ENCODE measurements at regions not wholly inside any gene's neighbourhood (a gene's known extent, or its start where the extent isn't known, plus 50 kb on each side); places are given as distances from the start of the nearest gene placed in this dataset.
"Not testable (repeated sequence)": the region's sequence is repeated elsewhere in the genome, so short reads cannot be mapped to it uniquely, and the experiment has no call there.

GRCh38 chr17:31680126-31680525 lies 178.9 kb downstream of the COPRS start:
- no CpG with 5 or more reads among the region's 8 CpGs for WGBS (ENCODE audit: insufficient coverage, insufficient read length)
- H3K27ac ChIP-seq (ENCODE audit: low read length): no peak overlapping the region
- no peak for DNase-seq (ENCODE audit: low read depth, low spot score)
- no peaks in the 10 kb centered on the region for H3K27me3 ChIP-seq (ENCODE audit: control insufficient read depth, insufficient read depth, low read length)
- no peak overlapping the region for H3K4me3 ChIP-seq (ENCODE audit: low read length)
- H3K36me3 ChIP-seq (ENCODE audit: control insufficient read depth, insufficient read depth, low read length): no peaks in the 10 kb centered on the region
- H3K4me1 ChIP-seq (ENCODE audit: control insufficient read depth, insufficient read depth, low read length): no peaks in the 10 kb centered on the region
- H3K9me3 ChIP-seq (ENCODE audit: control insufficient read depth, insufficient read depth, low read length): no peaks in the 10 kb centered on the region

GRCh38 chr17:31679667-31680066 lies 179.4 kb downstream of the COPRS start:
- no peak for DNase-seq (ENCODE audit: low read depth, low spot score)
- H3K4me3 ChIP-seq (ENCODE audit: low read length): no peak overlapping the region
- H3K4me1 ChIP-seq (ENCODE audit: control insufficient read depth, insufficient read depth, low read length): no peaks in the 10 kb centered on the region
- H3K27ac ChIP-seq (ENCODE audit: low read length): no peak overlapping the region
- WGBS (ENCODE audit: insufficient coverage, insufficient read length): no CpG with 5 or more reads among the region's 5 CpGs
- H3K36me3 ChIP-seq (ENCODE audit: control insufficient read depth, insufficient read depth, low read length): no peaks in the 10 kb centered on the region
- H3K27me3 ChIP-seq (ENCODE audit: control insufficient read depth, insufficient read depth, low read length): no peaks in the 10 kb centered on the region
- no peaks in the 10 kb centered on the region for H3K9me3 ChIP-seq (ENCODE audit: control insufficient read depth, insufficient read depth, low read length)

GRCh38 chr17:31678431-31678830 lies 180.6 kb downstream of the COPRS start:
- WGBS (ENCODE audit: insufficient coverage, insufficient read length): no CpG with 5 or more reads among the region's 1 CpG
- no peaks in the 10 kb centered on the region for H3K9me3 ChIP-seq (ENCODE audit: control insufficient read depth, insufficient read depth, low read length)
- no peak overlapping the region for H3K4me3 ChIP-seq (ENCODE audit: low read length)
- H3K27ac ChIP-seq (ENCODE audit: low read length): no peak overlapping the region
- H3K4me1 ChIP-seq (ENCODE audit: control insufficient read depth, insufficient read depth, low read length): no peaks in the 10 kb centered on the region
- no peak for DNase-seq (ENCODE audit: low read depth, low spot score)
- no peaks in the 10 kb centered on the region for H3K27me3 ChIP-seq (ENCODE audit: control insufficient read depth, insufficient read depth, low read length)
- no peaks in the 10 kb centered on the region for H3K36me3 ChIP-seq (ENCODE audit: control insufficient read depth, insufficient read depth, low read length)

- no CpG with 5 or more reads among the region's 6 CpGs for WGBS (ENCODE audit: insufficient coverage, insufficient read length)
These were observed 181.4 kb downstream of the COPRS start for GRCh38 chr17:31677681-31678080.

GRCh38 chr17:31677036-31677435 lies 182.0 kb downstream of the COPRS start:
- H3K4me1 ChIP-seq (ENCODE audit: control insufficient read depth, insufficient read depth, low read length): no peaks in the 10 kb centered on the region
- no peaks in the 10 kb centered on the region for H3K9me3 ChIP-seq (ENCODE audit: control insufficient read depth, insufficient read depth, low read length)
- H3K27ac ChIP-seq (ENCODE audit: low read length): no peak overlapping the region
- DNase-seq (ENCODE audit: low read depth, low spot score): no peak
- no peak overlapping the region for H3K4me3 ChIP-seq (ENCODE audit: low read length)
- WGBS (ENCODE audit: insufficient coverage, insufficient read length): no CpG with 5 or more reads among the region's 4 CpGs
- no peaks in the 10 kb centered on the region for H3K27me3 ChIP-seq (ENCODE audit: control insufficient read depth, insufficient read depth, low read length)
- no peaks in the 10 kb centered on the region for H3K36me3 ChIP-seq (ENCODE audit: control insufficient read depth, insufficient read depth, low read length)

More at GRCh38 chr17:31677681-31678080, 181.4 kb downstream of the COPRS start:
- no peak overlapping the region for H3K27ac ChIP-seq (ENCODE audit: low read length)
- H3K4me1 ChIP-seq (ENCODE audit: control insufficient read depth, insufficient read depth, low read length): no peaks in the 10 kb centered on the region
- no peaks in the 10 kb centered on the region for H3K9me3 ChIP-seq (ENCODE audit: control insufficient read depth, insufficient read depth, low read length)
- no peak for DNase-seq (ENCODE audit: low read depth, low spot score)
- no peak overlapping the region for H3K4me3 ChIP-seq (ENCODE audit: low read length)
- H3K27me3 ChIP-seq (ENCODE audit: control insufficient read depth, insufficient read depth, low read length): no peaks in the 10 kb centered on the region
- H3K36me3 ChIP-seq (ENCODE audit: control insufficient read depth, insufficient read depth, low read length): no peaks in the 10 kb centered on the region

GRCh38 chr17:31675392-31675791 lies 183.7 kb downstream of the COPRS start:
- H3K27ac ChIP-seq (ENCODE audit: low read length); H3K4me1 ChIP-seq (ENCODE audit: control insufficient read depth, insufficient read depth, low read length); H3K4me3 ChIP-seq (ENCODE audit: low read length); H3K27me3 ChIP-seq (ENCODE audit: control insufficient read depth, insufficient read depth, low read length); H3K9me3 ChIP-seq (ENCODE audit: control insufficient read depth, insufficient read depth, low read length); H3K36me3 ChIP-seq (ENCODE audit: control insufficient read depth, insufficient read depth, low read length); DNase-seq (ENCODE audit: low read depth, low spot score): not testable (repeated sequence)
- no CpG with 5 or more reads among the region's 5 CpGs for WGBS (ENCODE audit: insufficient coverage, insufficient read length)

GRCh38 chr17:31674717-31675349 lies 184.2 kb downstream of the COPRS start:
- Histone ChIP-seq H3K27ac (ENCODE audit: low read length) (no peak overlapping the region), H3K36me3 (ENCODE audit: control insufficient read depth, insufficient read depth, low read length) (no peaks in the 10 kb centered on the region), H3K4me1 (ENCODE audit: control insufficient read depth, insufficient read depth, low read length) (no peaks in the 10 kb centered on the region), H3K9me3 (ENCODE audit: control insufficient read depth, insufficient read depth, low read length) (no peaks in the 10 kb centered on the region), H3K4me3 (ENCODE audit: low read length) (no peak overlapping the region), H3K27me3 (ENCODE audit: control insufficient read depth, insufficient read depth, low read length) (no peaks in the 10 kb centered on the region)
- no peak for DNase-seq (ENCODE audit: low read depth, low spot score)
- WGBS (ENCODE audit: insufficient coverage, insufficient read length): 100% methylated on average over 2 of the region's 5 CpGs

GRCh38 chr17:31674305-31674704 lies 184.7 kb downstream of the COPRS start:
- H3K36me3 ChIP-seq (ENCODE audit: control insufficient read depth, insufficient read depth, low read length): no peaks in the 10 kb centered on the region
- DNase-seq (ENCODE audit: low read depth, low spot score): no peak
- H3K4me1 ChIP-seq (ENCODE audit: control insufficient read depth, insufficient read depth, low read length): no peaks in the 10 kb centered on the region
- H3K9me3 ChIP-seq (ENCODE audit: control insufficient read depth, insufficient read depth, low read length): no peaks in the 10 kb centered on the region
- H3K4me3 ChIP-seq (ENCODE audit: low read length): no peak overlapping the region
- H3K27ac ChIP-seq (ENCODE audit: low read length): no peak overlapping the region
- WGBS (ENCODE audit: insufficient coverage, insufficient read length): no CpG with 5 or more reads among the region's 8 CpGs
- H3K27me3 ChIP-seq (ENCODE audit: control insufficient read depth, insufficient read depth, low read length): no peaks in the 10 kb centered on the region

GRCh38 chr17:31673076-31673475 lies 186.0 kb downstream of the COPRS start:
- H3K36me3 ChIP-seq (ENCODE audit: control insufficient read depth, insufficient read depth, low read length): no peaks in the 10 kb centered on the region
- WGBS (ENCODE audit: insufficient coverage, insufficient read length): no CpG with 5 or more reads among the region's 8 CpGs
- no peak for DNase-seq (ENCODE audit: low read depth, low spot score)

GRCh38 chr17:31672161-31672819 lies 186.8 kb downstream of the COPRS start:
- no CpG with 5 or more reads among the region's 7 CpGs for WGBS (ENCODE audit: insufficient coverage, insufficient read length)

More at GRCh38 chr17:31673076-31673475, 186.0 kb downstream of the COPRS start:
- H3K27me3 ChIP-seq (ENCODE audit: control insufficient read depth, insufficient read depth, low read length): no peaks in the 10 kb centered on the region
- no peaks in the 10 kb centered on the region for H3K9me3 ChIP-seq (ENCODE audit: control insufficient read depth, insufficient read depth, low read length)
- H3K4me3 ChIP-seq (ENCODE audit: low read length): no peak overlapping the region
- H3K27ac ChIP-seq (ENCODE audit: low read length): no peak overlapping the region
- H3K4me1 ChIP-seq (ENCODE audit: control insufficient read depth, insufficient read depth, low read length): no peaks in the 10 kb centered on the region

GRCh38 chr17:31663576-31663975 lies 195.5 kb downstream of the COPRS start:
- no peak for DNase-seq (ENCODE audit: low read depth, low spot score)
- WGBS (ENCODE audit: insufficient coverage, insufficient read length): no CpG with 5 or more reads among the region's 2 CpGs
- no peak overlapping the region for H3K27ac ChIP-seq (ENCODE audit: low read length)

More at GRCh38 chr17:31672161-31672819, 186.8 kb downstream of the COPRS start:
- no peak overlapping the region for H3K27ac ChIP-seq (ENCODE audit: low read length)
- no peaks in the 10 kb centered on the region for H3K27me3 ChIP-seq (ENCODE audit: control insufficient read depth, insufficient read depth, low read length)
- no peaks in the 10 kb centered on the region for H3K4me1 ChIP-seq (ENCODE audit: control insufficient read depth, insufficient read depth, low read length)
- no peaks in the 10 kb centered on the region for H3K36me3 ChIP-seq (ENCODE audit: control insufficient read depth, insufficient read depth, low read length)
- H3K9me3 ChIP-seq (ENCODE audit: control insufficient read depth, insufficient read depth, low read length): no peaks in the 10 kb centered on the region
- H3K4me3 ChIP-seq (ENCODE audit: low read length): no peak overlapping the region
- DNase-seq (ENCODE audit: low read depth, low spot score): no peak

More at GRCh38 chr17:31663576-31663975, 195.5 kb downstream of the COPRS start:
- H3K4me3 ChIP-seq (ENCODE audit: low read length): no peak overlapping the region
- no peaks in the 10 kb centered on the region for H3K36me3 ChIP-seq (ENCODE audit: control insufficient read depth, insufficient read depth, low read length)
- no peaks in the 10 kb centered on the region; the same call in 1 of the 2 replicates for H3K9me3 ChIP-seq (ENCODE audit: control insufficient read depth, insufficient read depth, low read length)
- no peaks in the 10 kb centered on the region for H3K4me1 ChIP-seq (ENCODE audit: control insufficient read depth, insufficient read depth, low read length)
- no peaks in the 10 kb centered on the region for H3K27me3 ChIP-seq (ENCODE audit: control insufficient read depth, insufficient read depth, low read length)
